Activated naive CD4-positive, alpha-beta T cell treated with anti-CD3 and anti-CD28 coated beads, Interleukin-2, amount 50 U/mL, for 72 hours (primary cell): ENCODE measurements at regions not wholly inside any gene's neighbourhood (a gene's known extent, or its start where the extent isn't known, plus 50 kb on each side); places are given as distances from the start of the nearest gene placed in this dataset.

ENCODE experiments used
- ATAC-seq, 2 donors: fragments of 150-1000 bp; cut with Tn5 transposase; 2 replicates each; pipeline ENCODE4 v1.10.0; 2021; ENCODE audit warnings: mild to moderate bottlenecking in 2 of 2, moderate library complexity in 2 of 2
- DNase-seq, 2 donors: peaks; one replicate each; pipeline ENCODE4 v3.0.0; 2021 to 2022; ENCODE audit warnings: low spot score in 2 of 2
- H3K27ac Mint-ChIP-seq, 2 donors: one replicate each; pipeline ENCODE4 v1.8.0; 2022; ENCODE audit warnings: mild to moderate bottlenecking in 2 of 2, mixed read lengths in 2 of 2
- H3K36me3 Mint-ChIP-seq, 2 donors: one replicate each; pipeline ENCODE4 v1.8.0; 2022; ENCODE audit warnings: mixed read lengths in 2 of 2
- H3K9me3 Mint-ChIP-seq, 2 donors: one replicate each; pipeline ENCODE4 v1.8.0; 2022; ENCODE audit warnings: mixed read lengths in 2 of 2

- peaks cover 12 to 14% of the 10 kb centered on the region in 2 donors for H3K9me3 Mint-ChIP-seq
- peaks cover 57 to 83% of the 10 kb centered on the region in 2 donors for H3K36me3 Mint-ChIP-seq
- ATAC-seq: no peak
- H3K27ac Mint-ChIP-seq: peak overlapping the region in 1 of 2 donors; percentile 72
- no peak for DNase-seq
Observed at GRCh38 chr6:11298651-11299420, 66.4 kb upstream of the NEDD9 start.

DNA sequence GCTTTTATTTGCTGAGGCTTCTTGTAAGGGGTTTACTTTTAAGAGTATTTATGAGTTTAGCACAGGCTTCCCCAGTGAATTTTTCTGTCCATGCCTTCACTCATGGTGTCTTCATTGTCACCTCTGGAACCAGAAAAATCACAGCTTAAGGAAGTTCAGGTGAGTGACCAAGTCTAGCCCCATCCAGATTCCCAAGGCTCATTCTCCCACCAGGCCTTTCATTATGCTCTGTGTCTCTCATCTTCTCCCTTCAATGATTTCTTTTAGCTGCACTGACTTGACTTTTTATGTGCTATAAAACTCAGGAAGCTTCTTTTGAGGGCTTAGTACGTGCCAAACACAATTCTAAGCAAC lies 64.9 kb upstream of the NEDD9 start:
- Mint-ChIP-seq H3K36me3 (peaks cover 47 to 68% of the 10 kb centered on the region in 2 donors), H3K9me3 (peaks cover 12 to 14% of the 10 kb centered on the region in 2 donors), H3K27ac (no peak overlapping the region)
- no peak for DNase-seq
- no peak for ATAC-seq

DNA sequence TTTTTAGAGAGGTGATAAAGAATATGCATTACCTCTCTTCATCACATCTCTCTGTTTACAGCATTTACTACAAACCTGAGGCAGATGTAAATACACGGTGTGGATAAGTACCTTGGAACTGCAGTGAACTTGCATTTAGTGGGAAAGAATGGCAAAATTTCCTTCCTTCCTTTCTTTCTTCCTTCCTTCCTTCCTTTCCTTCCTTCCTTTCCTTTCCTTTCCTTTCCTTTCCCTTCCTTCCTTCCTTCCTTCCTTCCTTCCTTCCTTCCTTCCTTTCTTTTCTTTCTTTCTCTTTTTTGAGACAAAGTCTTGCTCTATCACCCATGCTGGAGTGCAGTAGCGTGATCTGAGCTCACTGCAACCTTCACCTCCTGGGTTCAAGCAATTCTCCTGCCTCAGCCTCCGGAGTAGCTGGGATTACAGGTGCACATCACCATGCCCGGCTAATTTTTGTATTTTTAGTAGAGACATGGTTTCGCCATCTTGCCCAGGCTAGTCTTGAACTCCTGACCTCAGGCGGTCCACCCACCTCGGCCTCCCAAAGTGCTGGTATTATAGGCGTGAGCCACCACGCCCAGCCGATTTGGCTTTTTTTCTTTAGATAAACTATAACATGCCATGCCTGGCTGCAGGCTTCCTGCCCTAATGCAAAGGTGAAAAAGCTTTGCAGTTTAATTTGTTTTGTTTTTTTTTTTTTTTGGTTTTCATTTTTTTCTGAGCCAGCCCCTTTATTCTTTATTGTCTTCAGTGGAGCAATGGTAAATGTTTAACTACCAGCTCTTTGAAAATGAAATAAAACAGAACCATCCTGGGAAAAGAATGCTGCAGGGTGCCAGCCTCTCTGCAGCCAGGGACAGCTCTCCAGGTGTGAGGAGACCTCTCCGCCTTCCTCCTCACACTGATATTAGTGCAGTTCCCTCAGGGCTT lies 64.2 kb upstream of the NEDD9 start:
- no peak for DNase-seq
- H3K9me3 Mint-ChIP-seq: peaks cover 10 to 12% of the 10 kb centered on the region in 2 donors

GRCh38 chr6:11295969-11296368 lies 63.5 kb upstream of the NEDD9 start:
- H3K9me3 Mint-ChIP-seq: peaks cover 7 to 10% of the 10 kb centered on the region in 2 donors
- peaks cover 41 to 57% of the 10 kb centered on the region in 2 donors for H3K36me3 Mint-ChIP-seq
- no peak overlapping the region for H3K27ac Mint-ChIP-seq
- ATAC-seq: no peak
- DNase-seq: no peak

More for the DNA sequence above, 64.2 kb upstream of the NEDD9 start:
- ATAC-seq: no peak
- peaks cover 44 to 63% of the 10 kb centered on the region in 2 donors for H3K36me3 Mint-ChIP-seq
- H3K27ac Mint-ChIP-seq: no peak overlapping the region

DNA sequence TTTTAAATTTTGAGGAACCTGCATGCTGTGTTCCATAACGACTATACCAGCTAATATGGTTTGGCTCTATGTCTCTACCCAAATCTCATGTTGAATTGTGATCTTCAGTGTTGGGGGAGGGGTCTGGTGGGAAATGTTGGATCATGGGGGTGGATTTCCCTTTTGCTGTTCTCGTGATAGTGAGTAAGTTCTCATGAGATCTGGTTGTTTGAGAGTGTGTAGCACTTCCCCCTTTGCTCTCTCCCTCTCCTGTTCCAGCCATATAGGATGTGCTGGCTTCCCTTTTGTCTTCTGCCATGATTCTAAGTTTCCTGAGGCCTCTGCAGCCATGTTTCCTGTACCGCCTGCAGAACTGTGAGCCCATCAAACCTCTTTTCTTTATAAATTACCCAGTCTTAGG lies 61.8 kb upstream of the NEDD9 start:
- H3K27ac Mint-ChIP-seq: peak overlapping the region in 1 of 2 donors; percentile 17
- peaks cover 38 to 53% of the 10 kb centered on the region in 2 donors for H3K36me3 Mint-ChIP-seq
- peaks cover 4 to 5% of the 10 kb centered on the region in 2 donors for H3K9me3 Mint-ChIP-seq
- ATAC-seq: no peak
- no peak for DNase-seq

DNA sequence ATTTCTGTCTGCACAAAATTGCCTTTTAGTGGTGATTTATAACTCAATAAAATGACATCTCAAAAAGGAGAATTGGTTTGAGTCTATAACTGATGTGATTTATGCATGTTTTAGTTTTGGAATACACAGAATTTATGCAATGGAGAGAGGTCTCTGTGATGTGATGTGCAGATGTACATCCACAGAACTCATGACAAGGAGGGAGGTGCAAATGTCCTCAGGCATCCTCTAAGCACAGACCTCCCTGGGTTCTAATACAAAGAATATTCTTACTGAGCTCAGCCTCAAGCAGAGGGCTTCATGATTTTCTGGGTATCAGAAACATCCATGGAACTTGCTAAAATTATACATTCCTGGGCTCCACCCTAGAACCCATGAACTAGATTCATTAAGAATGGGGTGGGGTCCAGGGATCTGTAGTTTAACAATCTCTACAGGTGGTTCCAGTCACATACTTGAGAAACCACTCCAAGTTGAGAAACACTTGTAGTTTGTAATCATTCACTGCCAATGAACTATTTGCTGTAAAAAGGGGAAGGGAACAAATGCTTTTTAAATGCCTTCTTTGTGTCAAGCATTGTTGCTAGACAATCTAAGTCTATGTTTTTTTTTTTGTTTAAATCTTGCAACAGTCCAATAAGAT lies 60.2 kb upstream of the NEDD9 start:
- ATAC-seq (no peak), DNase-seq (no peak)
- Mint-ChIP-seq H3K27ac (no peak overlapping the region), H3K36me3 (peaks cover 39 to 56% of the 10 kb centered on the region in 2 donors), H3K9me3 (peaks cover 4 to 12% of the 10 kb centered on the region in 2 donors)

DNA sequence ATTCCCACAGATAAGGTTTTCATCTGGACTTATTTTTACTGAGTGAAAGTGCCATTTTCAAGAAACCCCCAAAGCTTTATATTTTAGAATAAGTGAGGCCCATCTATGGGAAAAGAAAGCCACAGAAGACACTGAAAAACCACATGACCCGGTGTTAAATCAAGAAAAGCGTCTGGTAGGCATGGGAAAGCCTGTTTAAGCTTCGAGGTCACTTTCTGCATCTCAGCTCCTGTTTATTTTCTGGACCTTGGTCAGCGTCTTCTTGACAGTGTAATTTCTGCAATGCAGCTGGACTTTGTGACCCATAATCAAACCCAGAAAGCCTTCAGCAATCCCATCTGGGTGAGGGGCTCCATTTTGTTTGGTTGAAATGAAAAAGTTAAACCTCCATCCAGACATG lies 59.6 kb upstream of the NEDD9 start:
- H3K9me3 Mint-ChIP-seq: peaks cover 4 to 12% of the 10 kb centered on the region in 2 donors
- no peak for ATAC-seq
- no peak for DNase-seq
- no peak overlapping the region for H3K27ac Mint-ChIP-seq
- peaks cover 35 to 50% of the 10 kb centered on the region in 2 donors for H3K36me3 Mint-ChIP-seq

GRCh38 chr6:11291582-11291981 lies 59.1 kb upstream of the NEDD9 start:
- Mint-ChIP-seq H3K9me3 (peaks cover 4 to 12% of the 10 kb centered on the region in 2 donors), H3K27ac (no peak overlapping the region), H3K36me3 (peaks cover 35 to 48% of the 10 kb centered on the region in 2 donors)
- ATAC-seq (peak; percentile 58 to 93), DNase-seq (no peak)

GRCh38 chr6:11290027-11290426 lies 57.6 kb upstream of the NEDD9 start:
- no peak for ATAC-seq
- H3K9me3 Mint-ChIP-seq: peaks cover 0 to 8% of the 10 kb centered on the region in 2 donors
- DNase-seq: no peak
- H3K27ac Mint-ChIP-seq: no peak overlapping the region
- peaks cover 25 to 33% of the 10 kb centered on the region in 2 donors for H3K36me3 Mint-ChIP-seq

GRCh38 chr6:11288065-11288464 lies 55.6 kb upstream of the NEDD9 start:
- Mint-ChIP-seq H3K36me3 (peaks cover 16 to 23% of the 10 kb centered on the region in 2 donors), H3K27ac (no peak overlapping the region), H3K9me3 (peaks cover 0 to 8% of the 10 kb centered on the region in 2 donors)
- DNase-seq: no peak
- ATAC-seq: no peak

GRCh38 chr6:11284996-11285395 lies 52.5 kb upstream of the NEDD9 start:
- DNase-seq: no peak
- peaks cover 10 to 12% of the 10 kb centered on the region in 2 donors for H3K36me3 Mint-ChIP-seq
- H3K9me3 Mint-ChIP-seq: peaks cover 0 to 8% of the 10 kb centered on the region in 2 donors
- H3K27ac Mint-ChIP-seq: no peak overlapping the region
- no peak for ATAC-seq

DNA sequence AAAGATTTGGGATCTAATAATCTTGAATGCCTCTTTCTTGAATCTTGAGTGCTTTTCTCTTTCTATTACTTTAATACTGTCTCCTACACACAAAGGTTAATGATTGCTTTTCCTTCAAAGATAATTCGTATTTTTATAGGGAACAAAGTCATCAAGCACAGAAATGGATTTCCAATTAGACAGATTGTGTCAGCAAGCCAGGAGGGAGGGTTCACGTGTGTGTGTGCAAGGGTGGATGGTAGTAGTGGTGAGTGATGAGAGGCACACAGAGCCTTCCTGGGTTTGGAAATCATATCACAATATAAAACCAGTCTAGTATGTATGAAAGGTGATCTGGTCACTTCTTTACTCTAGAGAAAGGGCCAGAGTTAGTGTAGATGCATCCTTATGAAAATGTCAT lies 51.2 kb upstream of the NEDD9 start:
- H3K9me3 Mint-ChIP-seq: peaks cover 0 to 3% of the 10 kb centered on the region in 2 donors
- H3K36me3 Mint-ChIP-seq: peaks cover 4 to 7% of the 10 kb centered on the region in 2 donors
- ATAC-seq (no peak), DNase-seq (no peak)
- no peak overlapping the region for H3K27ac Mint-ChIP-seq

- H3K36me3 Mint-ChIP-seq: peaks cover 0 to 4% of the 10 kb centered on the region in 2 donors
Observed at GRCh38 chr6:11282875-11283274, 50.4 kb upstream of the NEDD9 start.

More at GRCh38 chr6:11282875-11283274, 50.4 kb upstream of the NEDD9 start:
- Mint-ChIP-seq H3K27ac (no peak overlapping the region), H3K9me3 (no peaks in the 10 kb centered on the region)
- no peak for DNase-seq
- ATAC-seq: no peak
